Kidney epithelial cell (primary cell): ENCODE measurements at regions not wholly inside any gene's neighbourhood (a gene's known extent, or its start where the extent isn't known, plus 50 kb on each side); places are given as distances from the start of the nearest gene placed in this dataset.

Experiments used
- DNase-seq: peaks from one replicate; pipeline ENCODE4 v3.0.0-alpha.2; 2010; ENCODE audit warnings: low read depth
- H3K27me3 ChIP-seq: 2 replicates; pipeline ENCODE4 v1.6.0; 2011; ENCODE audit warnings: low read length; ENCODE audit not compliant: control insufficient read depth, insufficient read depth
- H3K36me3 ChIP-seq: 2 replicates; pipeline ENCODE4 v1.5.1; 2011; ENCODE audit warnings: low read length; ENCODE audit not compliant: control insufficient read depth, insufficient read depth
- H3K4me3 ChIP-seq: 2 replicates; pipeline ENCODE4 v1.5.1; 2011; ENCODE audit warnings: low read depth, mild to moderate bottlenecking, control low read depth, low read length
- CTCF ChIP-seq: IDR thresholded peaks from 2 replicates; pipeline ENCODE4 v1.5.1; 2011; ENCODE audit warnings: mild to moderate bottlenecking, moderate library complexity, low read length, control low read depth, inconsistent platforms; ENCODE audit not compliant: insufficient read depth, poor library complexity, severe bottlenecking

- DNase-seq = peak; percentile 67
- H3K27me3 ChIP-seq = no peaks in the 10 kb centered on the region
- no peaks in the 10 kb centered on the region for H3K36me3 ChIP-seq
- H3K4me3 ChIP-seq = no peak overlapping the region
- TF ChIP-seq CTCF = no peak
Observed at GRCh38 chr12:76277480-76277879, 70.7 kb downstream of the BBS10 start.

GRCh38 chr12:76276499-76277151 lies 71.6 kb downstream of the BBS10 start:
- no peaks in the 10 kb centered on the region for H3K27me3 ChIP-seq
- DNase-seq = no peak
- no peak for TF ChIP-seq CTCF
- H3K36me3 ChIP-seq = no peaks in the 10 kb centered on the region
- no peak overlapping the region for H3K4me3 ChIP-seq

- Histone ChIP-seq H3K4me3 (no peak overlapping the region), H3K27me3 (no peaks in the 10 kb centered on the region), H3K36me3 (no peaks in the 10 kb centered on the region)
- TF ChIP-seq CTCF = no peak
- DNase-seq = no peak
Observed at GRCh38 chr12:76275511-76276093, 72.6 kb downstream of the BBS10 start.

GRCh38 chr12:76274420-76275083 lies 73.7 kb downstream of the BBS10 start:
- no peak for TF ChIP-seq CTCF
- no peak for DNase-seq
- no peaks in the 10 kb centered on the region for H3K27me3 ChIP-seq
- no peak overlapping the region for H3K4me3 ChIP-seq
- no peaks in the 10 kb centered on the region for H3K36me3 ChIP-seq

GRCh38 chr12:76272287-76272686 lies 75.9 kb downstream of the BBS10 start:
- Histone ChIP-seq H3K4me3 (no peak overlapping the region), H3K36me3 (no peaks in the 10 kb centered on the region), H3K27me3 (no peaks in the 10 kb centered on the region)
- no peak for DNase-seq
- no peak for TF ChIP-seq CTCF
